Retinal pigment epithelial cell (primary cell): ENCODE measurements at regions not wholly inside any gene's neighbourhood (a gene's known extent, or its start where the extent isn't known, plus 50 kb on each side); places are given as distances from the start of the nearest gene placed in this dataset.

Source experiments
- DNase-seq: peaks from one replicate; pipeline ENCODE4 v3.0.0-alpha.2; 2010; ENCODE audit warnings: low read depth
- H3K4me3 ChIP-seq: 2 replicates; pipeline ENCODE4 v1.5.1; 2011; ENCODE audit warnings: mild to moderate bottlenecking, low read length, control low read depth, moderate library complexity
- CTCF ChIP-seq: conservative IDR thresholded peaks from 2 replicates; pipeline ENCODE4 v1.5.1; 2011; ENCODE audit warnings: low read depth, low read length, control low read depth, inconsistent platforms

- no peak for DNase-seq
- peak; percentile 56 for TF ChIP-seq CTCF
- no peak overlapping the region for H3K4me3 ChIP-seq
These were observed 63.8 kb upstream of the TAPT1 start for GRCh38 chr4:16289897-16290554.

GRCh38 chr4:16284050-16284449, 57.8 kb upstream of the TAPT1 start:
- no peak for DNase-seq
- TF ChIP-seq CTCF: no peak
- H3K4me3 ChIP-seq: no peak overlapping the region

- no peak for DNase-seq
- no peak overlapping the region for H3K4me3 ChIP-seq
- peak; percentile 9 for TF ChIP-seq CTCF
These were observed 51.9 kb upstream of the TAPT1 start for GRCh38 chr4:16278178-16278577.
